Hindlimb muscle (tissue), 1 donor: ENCODE measurements at regions not wholly inside any gene's neighbourhood (a gene's known extent, or its start where the extent isn't known, plus 50 kb on each side); places are given as distances from the start of the nearest gene placed in this dataset.
A peak's percentile ranks its signal among the peaks of the same experiment; 100 is the strongest.

Source experiments
- DNase-seq: peaks from one replicate; pipeline ENCODE4 v3.0.0-alpha.2; 2013

- no peak for DNase-seq
Observed at GRCh38 chr5:68161156-68161555, 54.4 kb upstream of the PIK3R1 start.

DNA sequence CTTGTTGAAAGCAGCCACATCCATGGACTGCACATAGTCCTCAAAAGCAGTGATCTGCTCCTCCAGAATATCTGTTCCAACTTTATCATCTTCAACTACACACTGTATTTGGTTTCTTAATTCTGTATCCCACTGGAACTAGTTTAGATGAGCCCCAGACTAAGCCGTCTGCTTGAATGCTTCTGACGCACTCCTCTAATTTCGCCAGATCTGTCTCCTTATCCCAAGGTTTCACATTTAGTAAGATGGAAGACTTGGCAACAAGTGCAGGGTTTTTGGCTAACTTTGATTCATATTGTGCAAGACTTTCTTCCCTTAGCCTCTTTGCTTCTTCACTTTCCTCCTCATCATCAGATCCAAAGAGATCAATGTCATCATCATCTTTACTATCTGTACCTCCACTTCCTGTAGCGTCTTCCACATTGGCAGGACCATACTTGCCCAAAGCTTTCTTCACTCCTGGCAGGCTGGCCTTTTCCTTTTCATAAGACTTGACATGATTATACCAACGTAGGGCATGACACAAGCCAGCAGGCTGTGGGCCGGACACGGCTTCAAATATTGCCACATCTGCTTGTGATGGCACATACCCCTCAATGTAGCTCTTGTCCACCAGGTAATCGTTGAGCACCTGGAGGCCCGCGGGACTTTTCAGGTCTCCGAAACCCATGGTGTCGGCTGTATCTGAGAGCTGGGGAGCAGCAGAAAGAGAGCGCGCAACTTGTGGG lies 56.2 kb upstream of the PIK3R1 start:
- no peak for DNase-seq

DNA sequence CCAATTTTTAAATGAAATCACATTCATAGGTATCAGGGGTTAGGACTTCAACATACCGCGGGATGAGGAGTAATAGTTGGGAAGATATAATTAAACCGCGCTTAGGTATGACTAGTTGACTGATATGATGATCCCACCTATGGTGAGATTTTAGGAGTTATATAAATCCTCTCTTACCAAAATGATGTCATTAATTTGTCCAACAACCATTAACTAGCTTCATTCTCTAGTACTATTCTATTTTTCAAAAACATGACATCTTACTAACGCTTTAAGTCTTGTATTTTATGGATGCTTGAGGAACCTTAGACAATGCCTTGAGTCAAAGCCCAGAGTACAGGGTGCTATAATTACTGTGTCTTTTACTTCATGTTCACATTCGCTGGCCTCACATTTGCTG lies 59.6 kb upstream of the PIK3R1 start:
- DNase-seq: no peak

GRCh38 chr5:68154119-68154857 lies 61.3 kb upstream of the PIK3R1 start:
- DNase-seq: no peak

DNA sequence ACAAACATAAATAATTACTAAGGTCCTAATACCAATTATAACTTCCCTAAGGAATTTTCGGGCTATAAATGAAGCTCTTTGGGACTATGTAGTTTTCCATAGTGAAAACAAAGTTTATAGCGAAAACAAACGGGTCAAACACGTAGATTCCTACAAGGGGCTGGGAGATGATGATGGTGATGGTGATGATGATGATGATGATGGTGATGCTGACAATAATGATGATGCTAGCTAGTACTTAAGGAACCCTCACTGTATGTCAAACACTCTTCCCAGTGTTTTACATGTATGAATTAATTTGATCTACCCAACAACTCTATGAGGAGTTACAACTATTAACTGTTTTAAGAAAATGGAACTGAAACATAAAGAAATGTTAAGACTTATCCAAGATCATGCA lies 63.7 kb upstream of the PIK3R1 start:
- DNase-seq: no peak

GRCh38 chr5:68149189-68149588 lies 66.4 kb upstream of the PIK3R1 start:
- no peak for DNase-seq

- DNase-seq: no peak
Observed at GRCh38 chr5:68148096-68148495, 67.5 kb upstream of the PIK3R1 start.

- DNase-seq: no peak
Observed at GRCh38 chr5:68147659-68148058, 67.9 kb upstream of the PIK3R1 start.

DNA sequence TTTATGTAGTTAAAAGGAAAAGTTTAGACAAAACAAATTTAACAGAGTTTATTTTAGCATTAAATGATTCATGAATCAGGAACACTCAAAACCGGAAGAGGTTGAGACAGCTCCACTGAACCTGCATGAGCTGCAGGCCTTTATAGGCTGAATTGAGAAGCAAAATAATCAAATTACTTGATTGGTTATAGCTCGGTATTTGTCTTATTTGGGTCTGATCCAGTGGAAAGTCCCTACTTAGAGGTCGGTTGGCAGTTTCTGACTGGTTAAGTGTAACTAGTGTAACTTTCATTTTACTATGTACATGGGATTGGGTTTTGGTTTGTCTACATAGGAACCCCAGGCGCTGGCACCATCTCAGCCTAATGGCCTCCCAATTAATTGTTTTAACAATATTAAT lies 74.1 kb upstream of the PIK3R1 start:
- DNase-seq: no peak

DNA sequence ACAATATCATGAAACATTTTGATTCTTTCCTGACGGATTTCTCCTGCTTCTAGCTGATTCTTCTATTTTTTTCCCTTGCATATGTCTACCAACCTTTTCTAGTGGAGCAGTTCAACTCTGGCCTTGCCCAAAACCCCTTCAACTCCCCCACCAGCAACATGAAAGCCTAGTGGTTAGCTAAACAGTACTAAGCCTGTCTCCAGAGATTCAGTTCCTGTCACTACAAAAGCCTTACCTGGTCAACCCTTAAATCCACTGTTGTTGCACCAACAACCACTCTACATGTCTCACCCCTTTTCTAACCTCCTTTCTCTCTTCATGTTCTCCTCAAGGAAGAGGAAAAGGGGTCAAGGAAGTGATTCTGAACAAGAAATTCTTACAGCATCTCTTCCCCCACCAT lies 74.8 kb upstream of the PIK3R1 start:
- no peak for DNase-seq

DNA sequence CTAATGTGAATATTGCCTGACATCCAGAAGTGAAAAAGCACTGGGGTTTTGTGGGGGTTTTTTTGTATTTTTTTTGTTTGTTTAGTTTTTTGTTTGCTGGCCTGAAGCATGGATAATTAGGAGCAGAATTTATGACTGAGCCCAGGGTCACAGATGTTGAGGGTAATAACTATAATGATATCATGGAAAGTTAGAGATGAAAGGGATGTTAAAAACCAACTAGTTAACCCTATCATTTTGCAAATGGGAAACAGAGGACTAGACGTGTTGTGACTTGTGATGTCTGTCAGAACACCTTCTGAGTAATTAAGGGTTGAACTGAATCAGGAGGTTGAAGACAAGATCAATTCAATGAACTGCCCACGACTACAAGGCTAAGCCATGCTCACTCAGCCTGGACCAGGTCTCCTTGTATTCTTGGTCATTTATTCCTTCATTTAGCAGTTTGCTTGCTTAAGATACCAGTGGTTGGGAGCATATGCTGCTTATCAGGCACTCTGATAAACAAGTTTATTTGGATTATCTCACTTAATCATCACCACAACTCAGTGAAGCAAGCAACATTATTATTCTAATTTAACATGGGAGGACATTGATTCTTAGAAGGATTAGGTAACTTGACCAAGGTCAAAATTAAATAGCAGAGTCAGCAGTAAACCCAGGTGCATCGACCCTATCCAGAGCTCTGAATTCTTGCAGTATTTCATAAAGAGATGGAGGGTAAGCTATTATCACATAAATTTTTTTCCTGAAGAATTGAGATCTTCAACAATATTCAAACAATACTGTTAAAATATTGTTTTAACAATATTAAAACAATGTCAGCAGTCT lies 75.7 kb upstream of the PIK3R1 start:
- no peak for DNase-seq

DNA sequence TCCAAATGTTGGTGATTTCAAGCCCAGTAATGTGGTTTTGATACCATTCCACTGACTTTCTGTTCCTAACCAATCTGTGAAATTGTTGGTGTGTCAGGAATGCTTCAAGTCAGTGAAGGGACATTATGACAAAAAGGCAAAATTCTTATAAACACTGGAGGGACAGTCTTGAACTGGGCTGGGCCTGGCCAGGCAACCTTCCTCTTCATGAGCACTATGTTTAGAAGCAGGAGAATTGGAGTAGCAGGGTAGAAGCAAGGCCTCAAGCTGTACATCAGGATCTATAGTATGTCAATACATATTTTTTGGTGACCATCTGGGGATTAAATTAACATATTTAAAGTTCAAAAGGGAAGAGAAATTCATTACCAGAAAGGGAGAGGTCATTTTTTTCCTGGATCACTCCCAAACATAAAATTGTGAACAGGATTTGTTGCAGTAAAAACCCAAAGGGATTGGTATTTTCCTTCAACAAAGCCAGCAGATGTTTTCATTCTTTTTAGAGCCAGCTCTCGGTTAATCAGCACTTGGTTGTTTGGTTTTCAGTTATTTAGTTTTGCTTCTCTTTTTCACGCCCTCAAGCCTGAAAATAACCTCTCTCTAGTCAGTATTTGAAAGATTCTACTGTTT lies 77.9 kb upstream of the PIK3R1 start:
- DNase-seq: peak; percentile 56

DNA sequence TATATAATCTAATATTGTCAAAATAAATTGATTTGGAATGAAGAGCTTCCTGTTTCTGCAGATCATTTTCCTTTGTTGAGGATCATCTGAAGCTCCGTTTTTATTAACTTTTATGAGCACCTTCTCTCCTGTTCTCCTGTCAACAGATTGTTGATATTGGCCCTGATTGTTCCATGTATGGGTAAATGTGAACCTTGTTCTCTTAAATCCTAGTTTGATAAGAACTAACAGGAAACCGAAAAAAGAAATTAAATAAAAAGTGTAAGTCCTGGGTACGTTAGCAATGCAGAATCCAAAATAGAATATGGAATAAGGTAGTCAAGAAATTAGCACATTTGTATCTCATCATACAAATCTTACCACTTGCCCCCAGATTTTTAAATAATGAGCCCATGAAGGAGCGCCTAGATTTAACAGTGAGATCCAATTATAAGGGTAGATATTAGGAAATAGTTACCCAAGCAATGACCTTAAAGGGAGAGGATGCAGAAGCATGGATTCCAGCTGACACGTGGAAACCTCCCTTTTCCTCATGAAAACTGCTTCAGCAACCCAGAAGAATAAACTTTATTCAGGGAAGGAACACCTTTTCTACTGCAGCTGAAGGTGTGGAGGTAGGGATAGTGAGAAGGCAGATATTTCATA lies 80.8 kb upstream of the PIK3R1 start:
- no peak for DNase-seq

- DNase-seq: no peak
Observed at GRCh38 chr5:68134033-68134668, 81.4 kb upstream of the PIK3R1 start.

DNA sequence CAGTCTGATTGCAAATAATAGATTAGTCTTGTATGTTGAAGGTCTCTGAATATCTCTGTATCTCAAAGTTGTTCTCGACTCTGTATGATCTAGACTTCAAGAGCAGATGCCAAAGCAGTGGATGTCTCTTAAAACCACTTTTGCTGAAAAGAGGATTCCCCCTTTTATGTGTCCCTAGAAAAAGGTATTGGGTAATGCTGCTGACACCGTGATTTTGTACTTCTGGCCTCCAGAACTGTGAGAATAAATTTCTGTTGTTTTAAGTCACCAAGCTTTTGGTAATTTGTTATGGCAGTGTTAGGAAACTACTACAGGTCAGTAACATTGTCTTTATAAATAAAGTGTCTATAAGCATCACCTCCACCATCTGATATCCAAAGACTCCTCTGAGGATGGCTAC lies 85.3 kb upstream of the PIK3R1 start:
- DNase-seq: no peak

GRCh38 chr5:68129364-68129763 lies 86.2 kb upstream of the PIK3R1 start:
- DNase-seq: no peak

DNA sequence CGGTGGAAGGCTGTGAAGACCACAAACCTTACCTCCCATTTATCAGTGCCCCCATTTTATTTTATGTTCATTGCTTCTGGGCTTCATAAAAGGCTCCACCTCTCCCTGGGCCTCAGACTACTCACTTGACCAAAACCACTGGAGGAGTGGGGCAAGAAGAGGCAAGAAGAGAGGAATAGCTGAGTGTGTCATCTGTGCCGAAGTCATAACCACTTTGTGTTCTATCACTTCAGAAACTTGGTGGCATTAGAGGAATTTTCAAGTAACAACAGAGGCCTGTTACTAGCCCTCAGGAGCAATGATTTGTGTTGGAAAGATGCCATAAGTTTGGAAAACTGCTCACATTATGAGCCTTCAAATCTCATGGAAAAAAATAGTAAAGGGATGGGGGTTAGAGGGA lies 88.7 kb upstream of the PIK3R1 start:
- no peak for DNase-seq

GRCh38 chr5:68122439-68123328 lies 92.9 kb upstream of the PIK3R1 start:
- DNase-seq: no peak

GRCh38 chr5:68116868-68117411 lies 98.6 kb upstream of the PIK3R1 start:
- no peak for DNase-seq

- DNase-seq: no peak
Observed at GRCh38 chr5:68116408-68116807, 99.1 kb upstream of the PIK3R1 start.

- DNase-seq: no peak
Observed at GRCh38 chr5:68115584-68115983, 100.0 kb upstream of the PIK3R1 start.
